Panc1 (cell line): ENCODE measurements at regions not wholly inside any gene's neighbourhood (a gene's known extent, or its start where the extent isn't known, plus 50 kb on each side); places are given as distances from the start of the nearest gene placed in this dataset.

Source experiments
- POLR2AphosphoS5 ChIP-seq: IDR thresholded peaks from 2 replicates; pipeline ENCODE4 v1.6.1; 2012; ENCODE audit warnings: mild to moderate bottlenecking, low read depth, low read length, moderate library complexity
- REST ChIP-seq, 2 experiments: IDR thresholded peaks; 2 replicates each; pipeline ENCODE4 v1.6.1; 2011 to 2012; ENCODE audit warnings: low read depth in 2 of 2, control low read depth in 1 of 2, low read length in 1 of 2, mild to moderate bottlenecking in 1 of 2, moderate library complexity in 1 of 2; ENCODE audit not compliant: insufficient read depth in 1 of 2
- SIN3A ChIP-seq: IDR thresholded peaks from 2 replicates; pipeline ENCODE4 v1.6.1; 2012; ENCODE audit warnings: low read depth, mild to moderate bottlenecking, low read length, moderate library complexity, borderline replicate concordance; ENCODE audit not compliant: insufficient read depth
- TCF7L2 ChIP-seq: IDR thresholded peaks from 2 replicates; pipeline ENCODE4 v1.6.1; 2011; ENCODE audit warnings: mild to moderate bottlenecking, low read depth, low read length, inconsistent platforms
- TF ChIP-seq, protein P1 (sequence below): fragments of 450-650 bp; IDR thresholded peaks from 2 replicates; pipeline ENCODE4 v1.5.1; 2017; ENCODE audit warnings: mild to moderate bottlenecking

- TF ChIP-seq, protein P1, sequence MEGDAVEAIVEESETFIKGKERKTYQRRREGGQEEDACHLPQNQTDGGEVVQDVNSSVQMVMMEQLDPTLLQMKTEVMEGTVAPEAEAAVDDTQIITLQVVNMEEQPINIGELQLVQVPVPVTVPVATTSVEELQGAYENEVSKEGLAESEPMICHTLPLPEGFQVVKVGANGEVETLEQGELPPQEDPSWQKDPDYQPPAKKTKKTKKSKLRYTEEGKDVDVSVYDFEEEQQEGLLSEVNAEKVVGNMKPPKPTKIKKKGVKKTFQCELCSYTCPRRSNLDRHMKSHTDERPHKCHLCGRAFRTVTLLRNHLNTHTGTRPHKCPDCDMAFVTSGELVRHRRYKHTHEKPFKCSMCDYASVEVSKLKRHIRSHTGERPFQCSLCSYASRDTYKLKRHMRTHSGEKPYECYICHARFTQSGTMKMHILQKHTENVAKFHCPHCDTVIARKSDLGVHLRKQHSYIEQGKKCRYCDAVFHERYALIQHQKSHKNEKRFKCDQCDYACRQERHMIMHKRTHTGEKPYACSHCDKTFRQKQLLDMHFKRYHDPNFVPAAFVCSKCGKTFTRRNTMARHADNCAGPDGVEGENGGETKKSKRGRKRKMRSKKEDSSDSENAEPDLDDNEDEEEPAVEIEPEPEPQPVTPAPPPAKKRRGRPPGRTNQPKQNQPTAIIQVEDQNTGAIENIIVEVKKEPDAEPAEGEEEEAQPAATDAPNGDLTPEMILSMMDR: no peak
- TF ChIP-seq SIN3A: no peak
- TF ChIP-seq POLR2AphosphoS5: no peak
- no peak for TF ChIP-seq REST (IDR thresholded peaks at IDR 0.05; ENCODE audit: insufficient read depth in 1 of 2, low read depth in 2 of 2, low read length in 1 of 2)
- TF ChIP-seq TCF7L2: no peak
Observed at GRCh38 chr5:13609504-13609903, 335.0 kb downstream of the DNAH5 start.
